Osteoblast (primary cell): ENCODE measurements at regions not wholly inside any gene's neighbourhood (a gene's known extent, or its start where the extent isn't known, plus 50 kb on each side); places are given as distances from the start of the nearest gene placed in this dataset.

Experiments
- DNase-seq: peaks from one replicate; pipeline ENCODE4 v3.0.0; 2011; ENCODE audit warnings: low spot score, mixed read lengths; ENCODE audit not compliant: insufficient read length; ENCODE audit errors: missing footprints
- H2AFZ ChIP-seq: 2 replicates; pipeline ENCODE4 v1.6.0; 2011; ENCODE audit warnings: mild to moderate bottlenecking, low read length
- H3K27ac ChIP-seq: 2 replicates; pipeline ENCODE4 v1.5.1; 2011; ENCODE audit warnings: mild to moderate bottlenecking, low read depth, low read length, moderate library complexity
- H3K27me3 ChIP-seq: 2 replicates; pipeline ENCODE4 v1.6.0; 2012; ENCODE audit warnings: mild to moderate bottlenecking, control low read depth, inconsistent platforms, low read length, moderate library complexity; ENCODE audit not compliant: insufficient read depth
- H3K36me3 ChIP-seq: 2 replicates; pipeline ENCODE4 v1.5.1; 2011; ENCODE audit warnings: mild to moderate bottlenecking, low read length, control low read depth, moderate library complexity; ENCODE audit not compliant: insufficient read depth
- H3K4me1 ChIP-seq: 2 replicates; pipeline ENCODE4 v1.5.1; 2011; ENCODE audit warnings: mild to moderate bottlenecking, low read length, control low read depth, moderate library complexity; ENCODE audit not compliant: insufficient read depth
- H3K4me2 ChIP-seq: 2 replicates; pipeline ENCODE4 v1.6.0; 2011; ENCODE audit warnings: mild to moderate bottlenecking, low read length; ENCODE audit not compliant: insufficient read depth
- H3K4me3 ChIP-seq: fragments of 200-600 bp; sonication (generic); 3 replicates; pipeline ENCODE4 v1.5.1; 2012; ENCODE audit warnings: mild to moderate bottlenecking, low read length, inconsistent platforms; ENCODE audit not compliant: insufficient read depth
- H3K79me2 ChIP-seq: 2 replicates; pipeline ENCODE4 v1.6.0; 2012; ENCODE audit warnings: mild to moderate bottlenecking, low read length, control low read depth, inconsistent platforms; ENCODE audit not compliant: insufficient read depth
- H3K9me3 ChIP-seq: 2 replicates; pipeline ENCODE4 v1.5.1; 2011; ENCODE audit warnings: low read depth, low read length, control low read depth
- H4K20me1 ChIP-seq: 2 replicates; pipeline ENCODE4 v1.6.0; 2012; ENCODE audit warnings: mild to moderate bottlenecking, low read length, control low read depth; ENCODE audit not compliant: insufficient read depth
- TF ChIP-seq, protein P1 (sequence below): IDR thresholded peaks from 2 replicates; pipeline ENCODE4 v1.5.1; 2011; ENCODE audit warnings: mild to moderate bottlenecking, low read depth, low read length, moderate library complexity; ENCODE audit errors: extremely low read depth

- Histone ChIP-seq H4K20me1 (no peaks in the 10 kb centered on the region), H3K4me3 (no peak overlapping the region), H3K4me1 (no peaks in the 10 kb centered on the region), H3K27ac (no peak overlapping the region), H2AFZ (no peak overlapping the region), H3K36me3 (no peaks in the 10 kb centered on the region), H3K27me3 (no peaks in the 10 kb centered on the region), H3K9me3 (no peaks in the 10 kb centered on the region), H3K4me2 (no peak overlapping the region), H3K79me2 (no peaks in the 10 kb centered on the region)
- TF ChIP-seq, protein P1, sequence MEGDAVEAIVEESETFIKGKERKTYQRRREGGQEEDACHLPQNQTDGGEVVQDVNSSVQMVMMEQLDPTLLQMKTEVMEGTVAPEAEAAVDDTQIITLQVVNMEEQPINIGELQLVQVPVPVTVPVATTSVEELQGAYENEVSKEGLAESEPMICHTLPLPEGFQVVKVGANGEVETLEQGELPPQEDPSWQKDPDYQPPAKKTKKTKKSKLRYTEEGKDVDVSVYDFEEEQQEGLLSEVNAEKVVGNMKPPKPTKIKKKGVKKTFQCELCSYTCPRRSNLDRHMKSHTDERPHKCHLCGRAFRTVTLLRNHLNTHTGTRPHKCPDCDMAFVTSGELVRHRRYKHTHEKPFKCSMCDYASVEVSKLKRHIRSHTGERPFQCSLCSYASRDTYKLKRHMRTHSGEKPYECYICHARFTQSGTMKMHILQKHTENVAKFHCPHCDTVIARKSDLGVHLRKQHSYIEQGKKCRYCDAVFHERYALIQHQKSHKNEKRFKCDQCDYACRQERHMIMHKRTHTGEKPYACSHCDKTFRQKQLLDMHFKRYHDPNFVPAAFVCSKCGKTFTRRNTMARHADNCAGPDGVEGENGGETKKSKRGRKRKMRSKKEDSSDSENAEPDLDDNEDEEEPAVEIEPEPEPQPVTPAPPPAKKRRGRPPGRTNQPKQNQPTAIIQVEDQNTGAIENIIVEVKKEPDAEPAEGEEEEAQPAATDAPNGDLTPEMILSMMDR: no peak
- no peak for DNase-seq
Measured at GRCh38 chr4:4761128-4761982, 98.1 kb upstream of the MSX1 start.

- TF ChIP-seq, protein P1: no peak
- Histone ChIP-seq H3K4me1 (no peaks in the 10 kb centered on the region), H3K9me3 (no peaks in the 10 kb centered on the region), H2AFZ (no peak overlapping the region), H3K4me2 (no peak overlapping the region), H4K20me1 (no peaks in the 10 kb centered on the region), H3K4me3 (no peak overlapping the region), H3K27me3 (no peaks in the 10 kb centered on the region), H3K36me3 (no peaks in the 10 kb centered on the region), H3K27ac (no peak overlapping the region), H3K79me2 (no peaks in the 10 kb centered on the region)
- no peak for DNase-seq
Measured at GRCh38 chr4:4759883-4760282, 99.6 kb upstream of the MSX1 start.

GRCh38 chr4:4759232-4759631 lies 100.2 kb upstream of the MSX1 start:
- no peak for DNase-seq
- H4K20me1 ChIP-seq: no peaks in the 10 kb centered on the region
- no peaks in the 10 kb centered on the region for H3K36me3 ChIP-seq
- no peaks in the 10 kb centered on the region for H3K9me3 ChIP-seq
- no peak overlapping the region for H2AFZ ChIP-seq
- no peaks in the 10 kb centered on the region for H3K27me3 ChIP-seq
- H3K27ac ChIP-seq: no peak overlapping the region
- no peaks in the 10 kb centered on the region for H3K79me2 ChIP-seq
- H3K4me1 ChIP-seq: no peaks in the 10 kb centered on the region
- TF ChIP-seq, protein P1: no peak
- H3K4me3 ChIP-seq: no peak overlapping the region
- H3K4me2 ChIP-seq: no peak overlapping the region

- no peaks in the 10 kb centered on the region for H3K27me3 ChIP-seq
- H2AFZ ChIP-seq: no peak overlapping the region
- no peaks in the 10 kb centered on the region for H4K20me1 ChIP-seq
- no peak overlapping the region for H3K4me3 ChIP-seq
- no peaks in the 10 kb centered on the region for H3K36me3 ChIP-seq
- H3K27ac ChIP-seq: no peak overlapping the region
- H3K9me3 ChIP-seq: no peaks in the 10 kb centered on the region
- TF ChIP-seq, protein P1: no peak
- no peak for DNase-seq
- no peaks in the 10 kb centered on the region for H3K79me2 ChIP-seq
- H3K4me2 ChIP-seq: no peak overlapping the region
- H3K4me1 ChIP-seq: no peaks in the 10 kb centered on the region
Measured at GRCh38 chr4:4758681-4759080, 100.8 kb upstream of the MSX1 start.
